Lower leg skin (tissue), 3 donors: ENCODE measurements at regions not wholly inside any gene's neighbourhood (a gene's known extent, or its start where the extent isn't known, plus 50 kb on each side); places are given as distances from the start of the nearest gene placed in this dataset.

Experiments
- POLR2A ChIP-seq, 2 donors: fragments of 450-650 bp; IDR thresholded peaks; one replicate each; pipeline ENCODE4 v1.6.1; 2016 to 2017; ENCODE audit warnings: antibody characterized with exemption in 2 of 2, mild to moderate bottlenecking in 1 of 2, moderate library complexity in 1 of 2
- TF ChIP-seq, protein P1 (sequence below), 3 donors: fragments of 450-650 bp; IDR thresholded peaks; one replicate each; pipeline ENCODE4 v1.5.1; 2016; ENCODE audit warnings: antibody characterized with exemption in 3 of 3, mild to moderate bottlenecking in 3 of 3, moderate library complexity in 2 of 3

DNA sequence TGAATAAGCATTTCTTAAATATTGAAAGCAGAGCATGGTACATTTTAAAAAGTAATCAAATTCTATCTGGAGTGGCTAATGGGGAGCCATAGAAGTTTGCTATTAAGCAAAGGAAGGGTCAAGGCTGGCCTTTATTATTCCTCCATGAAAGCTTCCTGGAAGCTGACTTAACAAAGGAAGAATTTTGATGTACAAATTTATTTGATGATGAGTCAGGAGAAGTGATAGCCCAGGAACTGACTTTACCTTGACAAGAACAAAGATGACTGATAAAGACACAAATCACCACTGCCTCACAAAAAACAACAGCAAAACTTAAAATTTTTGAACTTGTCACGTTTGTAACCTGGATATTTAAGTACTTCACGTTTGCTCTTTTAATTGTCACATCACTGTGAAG lies 872.1 kb downstream of the PCDH7 start:
- TF ChIP-seq, protein P1, sequence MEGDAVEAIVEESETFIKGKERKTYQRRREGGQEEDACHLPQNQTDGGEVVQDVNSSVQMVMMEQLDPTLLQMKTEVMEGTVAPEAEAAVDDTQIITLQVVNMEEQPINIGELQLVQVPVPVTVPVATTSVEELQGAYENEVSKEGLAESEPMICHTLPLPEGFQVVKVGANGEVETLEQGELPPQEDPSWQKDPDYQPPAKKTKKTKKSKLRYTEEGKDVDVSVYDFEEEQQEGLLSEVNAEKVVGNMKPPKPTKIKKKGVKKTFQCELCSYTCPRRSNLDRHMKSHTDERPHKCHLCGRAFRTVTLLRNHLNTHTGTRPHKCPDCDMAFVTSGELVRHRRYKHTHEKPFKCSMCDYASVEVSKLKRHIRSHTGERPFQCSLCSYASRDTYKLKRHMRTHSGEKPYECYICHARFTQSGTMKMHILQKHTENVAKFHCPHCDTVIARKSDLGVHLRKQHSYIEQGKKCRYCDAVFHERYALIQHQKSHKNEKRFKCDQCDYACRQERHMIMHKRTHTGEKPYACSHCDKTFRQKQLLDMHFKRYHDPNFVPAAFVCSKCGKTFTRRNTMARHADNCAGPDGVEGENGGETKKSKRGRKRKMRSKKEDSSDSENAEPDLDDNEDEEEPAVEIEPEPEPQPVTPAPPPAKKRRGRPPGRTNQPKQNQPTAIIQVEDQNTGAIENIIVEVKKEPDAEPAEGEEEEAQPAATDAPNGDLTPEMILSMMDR (IDR thresholded peaks at IDR 0.05): no peak
- no peak for TF ChIP-seq POLR2A (IDR thresholded peaks at IDR 0.05)
